H1 (cell line): ENCODE measurements at regions not wholly inside any gene's neighbourhood (a gene's known extent, or its start where the extent isn't known, plus 50 kb on each side); places are given as distances from the start of the nearest gene placed in this dataset.
A peak's percentile ranks its signal among the peaks of the same experiment; 100 is the strongest.

Experiments
- CTCF ChIA-PET: fragments of 300-600 bp; sonication (Branson Sonifier 250); formaldehyde crosslinking; loops from one replicate; lab custom pipeline; 2021; ENCODE audit not compliant: partially characterized antibody; lab: Charles Lee
- POLR2A ChIA-PET: fragments of 300-600 bp; sonication (Branson Sonifier 250); formaldehyde crosslinking; loops from one replicate; lab custom pipeline; 2021; ENCODE audit warnings: inconsistent platforms; ENCODE audit not compliant: partially characterized antibody; lab: Charles Lee
- DNase-seq, 2 experiments: peaks; one replicate each; pipeline versions ENCODE4 v3.0.0 to v3.0.0-alpha.2; 2010 to 2022; ENCODE audit warnings: low spot score in 2 of 2, low read depth in 1 of 2, mixed read lengths in 1 of 2
- FAIRE-seq: peaks from 2 replicates; lab custom pipeline; 2011; peaks lifted over from hg19 to GRCh38; lab: Jason Lieb, UNC
- H2AFZ ChIP-seq: 2 replicates; pipeline ENCODE4 v1.8.1; 2012; ENCODE audit warnings: low read length, inconsistent platforms
- H2AK5ac ChIP-seq: 2 replicates; pipeline ENCODE4 v1.6.1; 2013; ENCODE audit warnings: low read depth, low read length
- H2BK120ac ChIP-seq: replicated peaks from 2 replicates; pipeline ENCODE3; 2013; ENCODE audit warnings: low read depth, low read length, inconsistent platforms
- H2BK12ac ChIP-seq: 2 replicates; pipeline ENCODE4 v1.6.1; 2013; ENCODE audit warnings: low read depth, low read length
- H2BK15ac ChIP-seq: 2 replicates; pipeline ENCODE4 v1.6.1; 2013; ENCODE audit warnings: low read length
- H2BK20ac ChIP-seq: 2 replicates; pipeline ENCODE4 v1.6.1; 2013; ENCODE audit warnings: low read length
- H2BK5ac ChIP-seq: 2 replicates; pipeline ENCODE4 v1.6.1; 2013; ENCODE audit warnings: low read depth, low read length
- H3K14ac ChIP-seq: 2 replicates; pipeline ENCODE4 v1.6.1; 2013; ENCODE audit warnings: inconsistent platforms; ENCODE audit not compliant: insufficient read length
- H3K18ac ChIP-seq: 2 replicates; pipeline ENCODE4 v1.6.1; 2013; ENCODE audit warnings: low read length; ENCODE audit errors: extremely low read depth
- H3K23ac ChIP-seq: 2 replicates; pipeline ENCODE4 v1.6.1; 2013; ENCODE audit warnings: inconsistent platforms; ENCODE audit not compliant: insufficient read length
- H3K23me2 ChIP-seq: 2 replicates; pipeline ENCODE4 v1.6.1; 2013; ENCODE audit warnings: low read depth, low read length
- H3K27ac ChIP-seq: 2 replicates; pipeline ENCODE4 v1.6.1; 2011; ENCODE audit warnings: low read depth, low read length, inconsistent platforms
- H3K27me3 ChIP-seq, 4 experiments: replicated peaks in 1 of 4; 1 replicate in 1 of 4; 2 replicates in 3 of 4; pipeline versions ENCODE4 v1.6.1 to v1.8.1; 2011 to 2013; ENCODE audit warnings: low read length in 3 of 4, mild to moderate bottlenecking in 3 of 4, inconsistent platforms in 2 of 4, mixed read lengths in 2 of 4, moderate library complexity in 1 of 4; ENCODE audit not compliant: control insufficient read depth in 3 of 4, insufficient read depth in 3 of 4; ENCODE audit errors: extremely low read depth in 1 of 4
- H3K36me3 ChIP-seq, 4 experiments: 2 replicates each; pipeline versions ENCODE4 v1.6.1 to v1.8.1; 2011 to 2013; ENCODE audit warnings: mild to moderate bottlenecking in 4 of 4, low read length in 3 of 4, moderate library complexity in 2 of 4, control low read depth in 1 of 4, inconsistent platforms in 1 of 4; ENCODE audit not compliant: insufficient read depth in 4 of 4, control insufficient read depth in 2 of 4
- H3K4ac ChIP-seq: replicated peaks from 2 replicates; pipeline ENCODE3; 2013; ENCODE audit warnings: low read length, low read depth, mixed read lengths, inconsistent platforms; ENCODE audit not compliant: insufficient read length
- H3K4me1 ChIP-seq, 4 experiments: replicated peaks in 1 of 4; 1 replicate in 1 of 4; 2 replicates in 3 of 4; pipeline versions ENCODE4 v1.6.1 to v1.8.1; 2011 to 2013; ENCODE audit warnings: low read length in 3 of 4, inconsistent platforms in 2 of 4, mixed read lengths in 1 of 4; ENCODE audit not compliant: insufficient read depth in 4 of 4, control insufficient read depth in 3 of 4
- H3K4me2 ChIP-seq, 2 experiments: 2 replicates each; pipeline versions ENCODE4 v1.6.1 to v1.8.1; 2011 to 2013; ENCODE audit warnings: low read depth in 2 of 2, low read length in 2 of 2, control low read depth in 1 of 2, inconsistent platforms in 1 of 2, mild to moderate bottlenecking in 1 of 2; ENCODE audit not compliant: insufficient read depth in 1 of 2
- H3K4me3 ChIP-seq, 4 experiments: fragments of 200-600, 300-600 bp in 1 of 4; sonication (generic), shearing (Covaris generic), sonication (Bioruptor Twin) in 1 of 4; 2 replicates each; pipeline versions ENCODE4 v1.5.1 to v1.8.1; 2011 to 2016; ENCODE audit warnings: low read length in 4 of 4, low read depth in 3 of 4, control low read depth in 2 of 4, inconsistent platforms in 2 of 4, mild to moderate bottlenecking in 2 of 4, mixed read lengths in 1 of 4, moderate library complexity in 1 of 4; ENCODE audit not compliant: insufficient read depth in 2 of 4; ENCODE audit errors: extremely low read depth in 1 of 4
- H3K56ac ChIP-seq: replicated peaks from 2 replicates; pipeline ENCODE3; 2013; ENCODE audit warnings: low read depth, mild to moderate bottlenecking, mixed read lengths, low read length, inconsistent platforms; ENCODE audit not compliant: insufficient read length
- H3K79me1 ChIP-seq: 2 replicates; pipeline ENCODE4 v1.6.1; 2013; ENCODE audit warnings: low read depth, low read length, control low read depth
- H3K79me2 ChIP-seq, 2 experiments: 2 replicates each; pipeline versions ENCODE4 v1.6.1 to v1.8.1; 2012 to 2013; ENCODE audit warnings: low read length in 2 of 2, mild to moderate bottlenecking in 2 of 2, inconsistent platforms in 1 of 2; ENCODE audit not compliant: insufficient read depth in 2 of 2, control insufficient read depth in 1 of 2
- H3K9ac ChIP-seq, 4 experiments: replicated peaks in 1 of 4; 1 replicate in 1 of 4; 2 replicates in 3 of 4; pipeline versions ENCODE4 v1.6.1 to v1.8.1; 2011 to 2013; ENCODE audit warnings: low read depth in 3 of 4, low read length in 3 of 4, control low read depth in 2 of 4, mild to moderate bottlenecking in 2 of 4, moderate library complexity in 2 of 4, inconsistent platforms in 1 of 4; ENCODE audit errors: extremely low read depth in 1 of 4
- H3K9me3 ChIP-seq, 2 experiments: 2 replicates each; pipeline versions ENCODE4 v1.6.1 to v1.8.1; 2012 to 2013; ENCODE audit warnings: mild to moderate bottlenecking in 2 of 2, moderate library complexity in 2 of 2, control low read depth in 1 of 2, inconsistent platforms in 1 of 2, low read depth in 1 of 2, low read length in 1 of 2, mixed read lengths in 1 of 2; ENCODE audit not compliant: insufficient read depth in 2 of 2
- H4K20me1 ChIP-seq, 2 experiments: replicated peaks in 1 of 2; 2 replicates each; pipeline versions ENCODE3 to v1.8.1; 2011 to 2013; ENCODE audit warnings: inconsistent platforms in 2 of 2, low read length in 2 of 2, mild to moderate bottlenecking in 1 of 2; ENCODE audit not compliant: insufficient read depth in 2 of 2, control insufficient read depth in 1 of 2
- H4K5ac ChIP-seq: 2 replicates; pipeline ENCODE4 v1.6.1; 2013; ENCODE audit warnings: low read length, low read depth, mixed read lengths, inconsistent platforms; ENCODE audit not compliant: insufficient read length
- H4K8ac ChIP-seq: 2 replicates; pipeline ENCODE4 v1.8.0; 2013; ENCODE audit warnings: mild to moderate bottlenecking, moderate library complexity, low read length, inconsistent platforms; ENCODE audit not compliant: insufficient read depth; ENCODE audit errors: extremely low read depth
- H4K91ac ChIP-seq: replicated peaks from 2 replicates; pipeline ENCODE3; 2013; ENCODE audit warnings: low read length, mixed read lengths, inconsistent platforms; ENCODE audit not compliant: insufficient read length
- CEBPB ChIP-seq: IDR thresholded peaks from 2 replicates; pipeline ENCODE4 v1.6.1; 2012; ENCODE audit warnings: low read depth, low read length
- GTF2F1 ChIP-seq: IDR thresholded peaks from 2 replicates; pipeline ENCODE4 v1.6.1; 2012; ENCODE audit warnings: low read depth, low read length, improper control_type of control experiment, borderline replicate concordance
- JUND ChIP-seq: IDR thresholded peaks from 2 replicates; pipeline ENCODE4 v1.6.1; 2011; ENCODE audit warnings: mild to moderate bottlenecking, improper control_type of control experiment, low read length
- RFX5 ChIP-seq: IDR thresholded peaks from 2 replicates; pipeline ENCODE4 v1.6.1; 2011; ENCODE audit warnings: low read depth, low read length, improper control_type of control experiment, borderline replicate concordance
- RXRA ChIP-seq: IDR thresholded peaks from 2 replicates; pipeline ENCODE4 v1.6.1; 2011; ENCODE audit warnings: low read depth, mild to moderate bottlenecking, low read length, moderate library complexity; ENCODE audit not compliant: insufficient read depth
- SIRT6 ChIP-seq: IDR thresholded peaks from one replicate; pipeline ENCODE4 v1.7.1; 2012; ENCODE audit warnings: low read length, inconsistent platforms
- SP2 ChIP-seq: IDR thresholded peaks from 2 replicates; pipeline ENCODE4 v1.6.1; 2012; ENCODE audit warnings: mild to moderate bottlenecking, low read length, inconsistent platforms
- WGBS, 2 experiments: shearing (Covaris generic) in 1 of 2; methylation state at CpG; one replicate each; pipeline versions ENCODE4 v1.1.6 to v1.1.7; 2013 to 2015; ENCODE audit warnings: low lambda C conversion rate in 2 of 2, mixed read lengths in 2 of 2, inconsistent platforms in 1 of 2, low coverage in 1 of 2, missing lambda C conversion rate in 1 of 2; ENCODE audit not compliant: insufficient replicate concordance in 2 of 2, insufficient coverage in 1 of 2, insufficient read length in 1 of 2; ENCODE audit errors: extremely low coverage in 1 of 2, missing lambda C conversion rate in 1 of 2; 5-methylcytosine and 5-hydroxymethylcytosine counted together

DNA sequence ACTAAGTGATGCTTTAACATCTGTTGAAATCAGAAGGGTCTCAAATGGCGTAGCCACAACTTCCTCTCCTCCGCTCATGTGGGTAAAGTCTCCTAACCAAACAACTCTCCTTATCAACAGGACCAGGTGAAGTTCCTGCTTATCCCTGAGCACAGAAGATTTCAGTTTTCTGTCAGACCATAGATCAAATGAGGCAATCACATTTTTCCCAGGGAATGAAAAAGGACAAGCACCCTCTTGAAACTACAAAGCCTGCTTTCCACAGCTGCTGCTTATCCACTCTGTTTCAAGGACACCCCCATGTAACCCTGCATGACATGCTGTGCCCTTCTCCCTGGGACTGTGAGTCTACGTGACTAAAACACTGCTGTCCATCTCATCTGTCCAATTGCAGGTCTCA lies 788.3 kb upstream of the SLITRK5 start:
- H3K79me1 ChIP-seq = no peaks in the 10 kb centered on the region
- H4K5ac ChIP-seq = no peak overlapping the region
- no peak overlapping the region for H3K23ac ChIP-seq
- no peak overlapping the region; the same call in 1 of the 2 replicates for H2AK5ac ChIP-seq
- H2BK15ac ChIP-seq = no peak overlapping the region
- ChIA-PET CTCF (no interaction called here), POLR2A (interaction anchor here (0.6 kb wide), 1 partner anchor 936 kb away, joined by 3 read pairs; no protein-coding TSS in a partner anchor)
- no peak overlapping the region for H3K56ac ChIP-seq
- no peaks in the 10 kb centered on the region for H3K23me2 ChIP-seq
- no peak overlapping the region for H2BK20ac ChIP-seq
- no peak overlapping the region for H4K8ac ChIP-seq
- WGBS, 2 experiments = 91% methylated on average over 3 of the region's 3 CpGs; no CpG with 5 or more reads in 1 of the 2 experiments
- no peak overlapping the region for H4K91ac ChIP-seq
- H3K27ac ChIP-seq = no peak overlapping the region
- no peak overlapping the region; the same call in 1 of the 2 replicates for H2BK12ac ChIP-seq
- no peak for FAIRE-seq
- H3K4ac ChIP-seq = no peak overlapping the region
- H3K36me3 ChIP-seq = no peaks in the 10 kb centered on the region
- no peak overlapping the region for H3K18ac ChIP-seq
- H3K79me2 ChIP-seq = no peaks in the 10 kb centered on the region
- no peak overlapping the region for H2BK120ac ChIP-seq
- H3K9me3 ChIP-seq = no peaks in the 10 kb centered on the region
- H3K9ac ChIP-seq = no peak overlapping the region
- H3K4me1 ChIP-seq = peaks cover 3 to 5% (median 4%) of the 10 kb centered on the region in 4 experiments; a peak in 6 of 7 replicates
- H3K14ac ChIP-seq = no peak overlapping the region
- H2AFZ ChIP-seq = no peak overlapping the region
- H3K4me3 ChIP-seq = peak overlapping the region in 1 of 4 experiments; percentile 40; a peak in 1 of 8 replicates
- peak overlapping the region; percentile 10 to 32; a peak in 3 of 4 replicates for H3K4me2 ChIP-seq
- DNase-seq = no peak
- peaks cover 7 to 30% (median 18%) of the 10 kb centered on the region in 4 experiments for H3K27me3 ChIP-seq
- H4K20me1 ChIP-seq = no peaks in the 10 kb centered on the region
- no peak overlapping the region for H2BK5ac ChIP-seq
- TF ChIP-seq CEBPB (no peak), SIRT6 (no peak), GTF2F1 (no peak), JUND (no peak), SP2 (no peak), RFX5 (no peak), RXRA (no peak)
